ENCODE measurements at regions not wholly inside any gene's neighbourhood (a gene's known extent, or its start where the extent isn't known, plus 50 kb on each side); places are given as distances from the start of the nearest gene placed in this dataset.

- TF ChIP-seq POLR2AphosphoS5 (IDR thresholded peaks at IDR 0.05) (no peak), CTCF (IDR thresholded peaks at IDR 0.05) (no peak)
Measured at GRCh38 chr13:80040196-80040980, 300.5 kb downstream of the SPRY2 start.

All from prostate gland (tissue), 2 donors.